ENCODE measurements at regions not wholly inside any gene's neighbourhood (a gene's known extent, or its start where the extent isn't known, plus 50 kb on each side); places are given as distances from the start of the nearest gene placed in this dataset.
"Not testable (repeated sequence)": the region's sequence is repeated elsewhere in the genome, so short reads cannot be mapped to it uniquely, and the experiment has no call there.

GRCh38 chr18:4748975-4749374 lies 293.9 kb upstream of the DLGAP1 start:
- H3K4me3 Mint-ChIP-seq = no peak overlapping the region

GRCh38 chr18:4734903-4735302 lies 279.8 kb upstream of the DLGAP1 start:
- Histone ChIP-seq H3K36me3 (ENCODE audit: insufficient read depth, low read length) (no peaks in the 10 kb centered on the region), H3K27me3 (ENCODE audit: insufficient read depth, low read length, poor library complexity, severe bottlenecking) (no peaks in the 10 kb centered on the region), H3K4me1 (ENCODE audit: insufficient read depth, low read length) (no peaks in the 10 kb centered on the region), H3K27ac (ENCODE audit: low read depth, low read length) (no peak overlapping the region), H3K4me3 (ENCODE audit: low read length) (no peak overlapping the region), H3K9me3 (ENCODE audit: low read length) (no peaks in the 10 kb centered on the region)
- ChIA-PET POLR2A (no interaction called here), CTCF (no interaction called here)
- Mint-ChIP-seq H3K27ac (no peak overlapping the region), H3K27me3 (no peaks in the 10 kb centered on the region), H3K4me1 (no peaks in the 10 kb centered on the region), H3K9me3 (peaks cover 0 to 35% (median 11%) of the 10 kb centered on the region in 5 donors), H3K36me3 (no peaks in the 10 kb centered on the region), H3K4me3 (no peak overlapping the region)
- no peak for DNase-seq

More at GRCh38 chr18:4748975-4749374, 293.9 kb upstream of the DLGAP1 start:
- Histone ChIP-seq H3K9me3 (ENCODE audit: low read length) (no peaks in the 10 kb centered on the region), H3K4me1 (ENCODE audit: insufficient read depth, low read length) (no peaks in the 10 kb centered on the region), H3K27ac (ENCODE audit: low read depth, low read length) (no peak overlapping the region), H3K4me3 (ENCODE audit: low read length) (no peak overlapping the region), H3K36me3 (ENCODE audit: insufficient read depth, low read length) (no peaks in the 10 kb centered on the region), H3K27me3 (ENCODE audit: insufficient read depth, low read length, poor library complexity, severe bottlenecking) (no peaks in the 10 kb centered on the region)
- H3K9me3 Mint-ChIP-seq = peaks cover 6 to 32% (median 11%) of the 10 kb centered on the region in 5 donors
- no peak for DNase-seq
- H3K27me3 Mint-ChIP-seq = no peaks in the 10 kb centered on the region
- no peak overlapping the region for H3K27ac Mint-ChIP-seq
- no peaks in the 10 kb centered on the region for H3K36me3 Mint-ChIP-seq
- CTCF ChIA-PET = no interaction called here
- POLR2A ChIA-PET = no interaction called here
- no peaks in the 10 kb centered on the region for H3K4me1 Mint-ChIP-seq

- Mint-ChIP-seq H3K4me3 (peak overlapping the region in 1 of 7 donors; percentile 48), H3K9me3 (peaks cover 0 to 28% (median 11%) of the 10 kb centered on the region in 5 donors), H3K36me3 (no peaks in the 10 kb centered on the region), H3K27me3 (no peaks in the 10 kb centered on the region), H3K27ac (no peak overlapping the region), H3K4me1 (no peaks in the 10 kb centered on the region)
- CTCF ChIA-PET = no interaction called here
- Histone ChIP-seq H3K36me3 (ENCODE audit: insufficient read depth, low read length) (no peaks in the 10 kb centered on the region), H3K9me3 (ENCODE audit: low read length) (no peaks in the 10 kb centered on the region), H3K27ac (ENCODE audit: low read depth, low read length) (no peak overlapping the region), H3K4me1 (ENCODE audit: insufficient read depth, low read length) (no peaks in the 10 kb centered on the region), H3K4me3 (ENCODE audit: low read length) (no peak overlapping the region), H3K27me3 (ENCODE audit: insufficient read depth, low read length, poor library complexity, severe bottlenecking) (no peaks in the 10 kb centered on the region)
- no peak for DNase-seq
- POLR2A ChIA-PET = no interaction called here
Measured at GRCh38 chr18:4734021-4734420, 278.9 kb upstream of the DLGAP1 start.

- H3K27ac ChIP-seq (ENCODE audit: low read depth, low read length) = no peak overlapping the region
- Mint-ChIP-seq H3K4me1 (no peaks in the 10 kb centered on the region), H3K27ac (no peak overlapping the region), H3K9me3 (peaks cover 4 to 35% (median 8%) of the 10 kb centered on the region in 5 donors), H3K27me3 (no peaks in the 10 kb centered on the region), H3K36me3 (no peaks in the 10 kb centered on the region), H3K4me3 (no peak overlapping the region)
- no peaks in the 10 kb centered on the region for H3K27me3 ChIP-seq (ENCODE audit: insufficient read depth, low read length, poor library complexity, severe bottlenecking)
- no peaks in the 10 kb centered on the region for H3K36me3 ChIP-seq (ENCODE audit: insufficient read depth, low read length)
- ChIA-PET CTCF (no interaction called here), POLR2A (no interaction called here)
- no peak overlapping the region for H3K4me3 ChIP-seq (ENCODE audit: low read length)
- H3K4me1 ChIP-seq (ENCODE audit: insufficient read depth, low read length) = no peaks in the 10 kb centered on the region
- no peak for DNase-seq
- no peaks in the 10 kb centered on the region for H3K9me3 ChIP-seq (ENCODE audit: low read length)
Measured at GRCh38 chr18:4721545-4721944, 266.4 kb upstream of the DLGAP1 start.

GRCh38 chr18:4720518-4720917 lies 265.4 kb upstream of the DLGAP1 start:
- H3K27ac ChIP-seq (ENCODE audit: low read depth, low read length) = no peak overlapping the region
- Mint-ChIP-seq H3K4me3 (no peak overlapping the region), H3K36me3 (no peaks in the 10 kb centered on the region), H3K27ac (no peak overlapping the region), H3K27me3 (no peaks in the 10 kb centered on the region), H3K9me3 (peaks cover 0 to 26% (median 3%) of the 10 kb centered on the region in 5 donors), H3K4me1 (no peaks in the 10 kb centered on the region)
- ChIA-PET CTCF (no interaction called here), POLR2A (no interaction called here)
- H3K27me3 ChIP-seq (ENCODE audit: insufficient read depth, low read length, poor library complexity, severe bottlenecking) = no peaks in the 10 kb centered on the region
- H3K36me3 ChIP-seq (ENCODE audit: insufficient read depth, low read length) = no peaks in the 10 kb centered on the region
- no peak for DNase-seq
- H3K4me3 ChIP-seq (ENCODE audit: low read length) = no peak overlapping the region
- no peaks in the 10 kb centered on the region for H3K9me3 ChIP-seq (ENCODE audit: low read length)
- no peaks in the 10 kb centered on the region for H3K4me1 ChIP-seq (ENCODE audit: insufficient read depth, low read length)

GRCh38 chr18:4705894-4706293 lies 250.8 kb upstream of the DLGAP1 start:
- Histone ChIP-seq H3K4me1 (ENCODE audit: insufficient read depth, low read length) (no peaks in the 10 kb centered on the region), H3K36me3 (ENCODE audit: insufficient read depth, low read length) (no peaks in the 10 kb centered on the region), H3K9me3 (ENCODE audit: low read length) (no peaks in the 10 kb centered on the region), H3K27ac (ENCODE audit: low read depth, low read length) (no peak overlapping the region), H3K4me3 (ENCODE audit: low read length) (no peak overlapping the region), H3K27me3 (ENCODE audit: insufficient read depth, low read length, poor library complexity, severe bottlenecking) (no peaks in the 10 kb centered on the region)
- no peak for DNase-seq
- no peaks in the 10 kb centered on the region for H3K4me1 Mint-ChIP-seq
- no peaks in the 10 kb centered on the region for H3K27me3 Mint-ChIP-seq
- H3K36me3 Mint-ChIP-seq = no peaks in the 10 kb centered on the region
- CTCF ChIA-PET = no interaction called here
- peaks cover 3 to 19% (median 4%) of the 10 kb centered on the region in 5 donors for H3K9me3 Mint-ChIP-seq
- POLR2A ChIA-PET = no interaction called here
- no peak overlapping the region for H3K4me3 Mint-ChIP-seq
- H3K27ac Mint-ChIP-seq = no peak overlapping the region

- ChIA-PET POLR2A (no interaction called here), CTCF (no interaction called here)
- Mint-ChIP-seq H3K36me3 (no peaks in the 10 kb centered on the region), H3K27me3 (no peaks in the 10 kb centered on the region), H3K4me3 (no peak overlapping the region), H3K4me1 (no peaks in the 10 kb centered on the region), H3K9me3 (peaks cover 3 to 19% (median 7%) of the 10 kb centered on the region in 5 donors), H3K27ac (no peak overlapping the region)
- Histone ChIP-seq H3K27ac (ENCODE audit: low read depth, low read length) (no peak overlapping the region), H3K4me1 (ENCODE audit: insufficient read depth, low read length) (no peaks in the 10 kb centered on the region), H3K27me3 (ENCODE audit: insufficient read depth, low read length, poor library complexity, severe bottlenecking) (no peaks in the 10 kb centered on the region), H3K4me3 (ENCODE audit: low read length) (no peak overlapping the region), H3K9me3 (ENCODE audit: low read length) (no peaks in the 10 kb centered on the region), H3K36me3 (ENCODE audit: insufficient read depth, low read length) (no peaks in the 10 kb centered on the region)
- no peak for DNase-seq
Measured at GRCh38 chr18:4704781-4705180, 249.7 kb upstream of the DLGAP1 start.

- H3K36me3 ChIP-seq (ENCODE audit: insufficient read depth, low read length) = no peaks in the 10 kb centered on the region
- Mint-ChIP-seq H3K27me3 (no peaks in the 10 kb centered on the region), H3K9me3 (peaks cover 4 to 33% (median 12%) of the 10 kb centered on the region in 5 donors), H3K36me3 (no peaks in the 10 kb centered on the region), H3K27ac (no peak overlapping the region), H3K4me3 (no peak overlapping the region), H3K4me1 (no peaks in the 10 kb centered on the region)
- no peak for DNase-seq
- CTCF ChIA-PET = no interaction called here
- no peaks in the 10 kb centered on the region for H3K27me3 ChIP-seq (ENCODE audit: insufficient read depth, low read length, poor library complexity, severe bottlenecking)
- no peaks in the 10 kb centered on the region for H3K9me3 ChIP-seq (ENCODE audit: low read length)
- H3K4me3 ChIP-seq (ENCODE audit: low read length) = no peak overlapping the region
- POLR2A ChIA-PET = no interaction called here
- no peak overlapping the region for H3K27ac ChIP-seq (ENCODE audit: low read depth, low read length)
- H3K4me1 ChIP-seq (ENCODE audit: insufficient read depth, low read length) = no peaks in the 10 kb centered on the region
Measured at GRCh38 chr18:4691836-4692235, 236.7 kb upstream of the DLGAP1 start.

- H3K27ac Mint-ChIP-seq; H3K27me3 ChIP-seq (ENCODE audit: insufficient read depth, low read length, poor library complexity, severe bottlenecking); H3K36me3 ChIP-seq (ENCODE audit: insufficient read depth, low read length); H3K27ac ChIP-seq (ENCODE audit: low read depth, low read length); H3K36me3 Mint-ChIP-seq; H3K27me3 Mint-ChIP-seq; H3K4me3 Mint-ChIP-seq; H3K4me1 Mint-ChIP-seq; H3K4me3 ChIP-seq (ENCODE audit: low read length); H3K4me1 ChIP-seq (ENCODE audit: insufficient read depth, low read length); CTCF ChIA-PET; POLR2A ChIA-PET; H3K9me3 ChIP-seq (ENCODE audit: low read length); DNase-seq: not testable (repeated sequence)
- H3K9me3 Mint-ChIP-seq = peaks cover 9 to 21% (median 13%) of the 10 kb centered on the region in 5 donors
Measured at GRCh38 chr18:4678685-4679084, 223.6 kb upstream of the DLGAP1 start.
